ENCODE measurements at regions not wholly inside any gene's neighbourhood (a gene's known extent, or its start where the extent isn't known, plus 50 kb on each side); places are given as distances from the start of the nearest gene placed in this dataset.
"Not testable (repeated sequence)": the region's sequence is repeated elsewhere in the genome, so short reads cannot be mapped to it uniquely, and the experiment has no call there.

- DNase-seq (ENCODE audit: low read depth), result no peak
Observed at GRCh38 chr21:33972539-33972938, 56.9 kb upstream of the ATP5PO start.

- peak; percentile 76 for DNase-seq (ENCODE audit: low read depth)
Observed at GRCh38 chr21:33971492-33972013, 55.9 kb upstream of the ATP5PO start.

GRCh38 chr21:33969581-33969980, 54.0 kb upstream of the ATP5PO start:
- DNase-seq (ENCODE audit: low read depth), result no peak

- no peak for DNase-seq (ENCODE audit: low read depth)
Observed at GRCh38 chr21:33968995-33969348, 53.4 kb upstream of the ATP5PO start.

GRCh38 chr21:33968080-33968994, 52.7 kb upstream of the ATP5PO start:
- peak; percentile 51 for DNase-seq (ENCODE audit: low read depth)

- no peak for DNase-seq (ENCODE audit: low read depth)
Observed at GRCh38 chr21:33967086-33967571, 51.5 kb upstream of the ATP5PO start.

GRCh38 chr21:33966324-33966949, 50.8 kb upstream of the ATP5PO start:
- DNase-seq (ENCODE audit: low read depth), result no peak

GRCh38 chr21:33965662-33966061, 50.1 kb upstream of the ATP5PO start:
- DNase-seq (ENCODE audit: low read depth), result not testable (repeated sequence)

Data from GM04504 (cell line).